RWPE1 (cell line): ENCODE measurements at regions not wholly inside any gene's neighbourhood (a gene's known extent, or its start where the extent isn't known, plus 50 kb on each side); places are given as distances from the start of the nearest gene placed in this dataset.

Experiments
- CTCF ChIA-PET: fragments of 350-600 bp; sonication (Branson Sonifier 250); formaldehyde crosslinking; extraction: SDS; loops from one replicate; lab custom pipeline; 2021; lab: Yijun Ruan, JAX
- POLR2A ChIA-PET: fragments of 400-600 bp; formaldehyde crosslinking; extraction: SDS; loops from one replicate; lab custom pipeline; 2020; ENCODE audit warnings: antibody characterized with exemption; ENCODE audit not compliant: low non-redundant PET; lab: Yijun Ruan, JAX
- DNase-seq: peaks from one replicate; pipeline ENCODE4 v3.0.0; 2012; ENCODE audit warnings: low spot score
- H3K27ac ChIP-seq: fragments of 450-650 bp; 2 replicates; pipeline ENCODE4 v1.5.1; 2017
- TF ChIP-seq, protein P1 (sequence below): fragments of 450-650 bp; conservative IDR thresholded peaks from 2 replicates; pipeline ENCODE4 v1.5.1; 2017; ENCODE audit warnings: low read depth, mild to moderate bottlenecking

DNA sequence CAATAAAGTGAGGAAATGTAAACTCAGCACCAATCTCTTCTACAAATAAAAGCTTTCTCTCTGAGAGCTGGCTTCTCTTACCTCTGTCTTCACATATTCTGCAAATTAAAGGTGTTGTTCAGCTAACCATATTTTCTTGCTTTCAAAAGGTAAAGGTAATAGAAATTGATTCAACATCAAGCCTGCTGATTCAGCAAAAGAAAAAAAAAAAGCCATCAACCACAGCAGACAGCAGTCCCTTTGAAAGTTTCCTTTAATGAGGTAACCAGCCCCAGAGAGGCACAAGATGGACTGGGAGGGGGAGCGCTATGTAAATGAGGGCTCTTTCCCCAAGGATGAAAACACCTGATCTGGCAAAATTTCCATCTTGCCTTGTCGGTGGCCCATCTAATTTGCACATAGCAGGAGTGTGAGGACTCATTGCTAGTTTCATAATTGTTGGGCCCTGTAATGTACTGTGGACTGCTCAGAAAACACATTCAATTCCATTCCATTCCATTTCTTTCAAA is 154.9 kb upstream of the SOX11 start:
- TF ChIP-seq, protein P1, sequence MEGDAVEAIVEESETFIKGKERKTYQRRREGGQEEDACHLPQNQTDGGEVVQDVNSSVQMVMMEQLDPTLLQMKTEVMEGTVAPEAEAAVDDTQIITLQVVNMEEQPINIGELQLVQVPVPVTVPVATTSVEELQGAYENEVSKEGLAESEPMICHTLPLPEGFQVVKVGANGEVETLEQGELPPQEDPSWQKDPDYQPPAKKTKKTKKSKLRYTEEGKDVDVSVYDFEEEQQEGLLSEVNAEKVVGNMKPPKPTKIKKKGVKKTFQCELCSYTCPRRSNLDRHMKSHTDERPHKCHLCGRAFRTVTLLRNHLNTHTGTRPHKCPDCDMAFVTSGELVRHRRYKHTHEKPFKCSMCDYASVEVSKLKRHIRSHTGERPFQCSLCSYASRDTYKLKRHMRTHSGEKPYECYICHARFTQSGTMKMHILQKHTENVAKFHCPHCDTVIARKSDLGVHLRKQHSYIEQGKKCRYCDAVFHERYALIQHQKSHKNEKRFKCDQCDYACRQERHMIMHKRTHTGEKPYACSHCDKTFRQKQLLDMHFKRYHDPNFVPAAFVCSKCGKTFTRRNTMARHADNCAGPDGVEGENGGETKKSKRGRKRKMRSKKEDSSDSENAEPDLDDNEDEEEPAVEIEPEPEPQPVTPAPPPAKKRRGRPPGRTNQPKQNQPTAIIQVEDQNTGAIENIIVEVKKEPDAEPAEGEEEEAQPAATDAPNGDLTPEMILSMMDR = no peak
- H3K27ac ChIP-seq = no peak overlapping the region
- POLR2A ChIA-PET = no interaction called here
- DNase-seq = no peak
- CTCF ChIA-PET = no interaction called here

DNA sequence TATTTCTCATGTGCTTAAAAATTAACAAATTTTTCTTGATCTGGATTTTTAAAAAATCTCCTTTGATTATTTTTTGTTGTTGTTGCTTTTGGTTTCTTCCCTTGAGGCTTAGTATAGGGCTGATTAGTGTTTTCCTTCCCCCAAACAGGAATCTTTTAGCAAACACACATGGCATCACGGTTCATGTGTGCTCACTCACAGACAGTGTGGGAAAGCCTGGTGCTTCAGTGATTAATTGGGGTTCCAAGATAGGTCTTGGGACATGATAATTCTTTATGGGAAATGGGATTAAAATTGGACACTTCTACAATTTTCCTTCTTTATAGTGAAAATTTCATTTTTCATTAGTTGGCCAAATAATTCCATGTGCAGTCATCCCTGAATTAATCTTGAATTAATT is 153.9 kb upstream of the SOX11 start:
- DNase-seq = no peak
- CTCF ChIA-PET = no interaction called here
- no peak overlapping the region for H3K27ac ChIP-seq
- POLR2A ChIA-PET = no interaction called here
- TF ChIP-seq, protein P1 = no peak

DNA sequence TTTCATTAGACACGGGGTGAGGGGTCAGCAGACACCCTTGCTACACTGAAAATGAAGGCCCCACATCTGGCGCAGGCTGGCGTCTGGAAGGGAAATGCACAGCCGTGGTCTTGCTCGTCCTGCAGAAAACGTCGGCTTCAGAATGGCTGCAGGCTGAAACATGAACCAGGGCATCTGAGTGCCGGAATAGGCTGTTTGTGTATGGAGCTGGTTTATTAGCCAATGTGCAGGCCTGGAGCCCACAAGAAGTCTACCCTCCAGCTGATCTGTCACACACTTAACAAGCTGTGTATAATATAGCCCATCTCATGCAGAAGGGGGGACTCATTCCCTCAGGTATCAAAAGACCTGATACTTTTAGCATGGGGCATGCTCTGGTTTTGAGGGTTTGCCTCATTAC is 153.4 kb upstream of the SOX11 start:
- ChIA-PET POLR2A (no interaction called here), CTCF (no interaction called here)
- no peak overlapping the region for H3K27ac ChIP-seq
- TF ChIP-seq, protein P1 = no peak
- DNase-seq = no peak

DNA sequence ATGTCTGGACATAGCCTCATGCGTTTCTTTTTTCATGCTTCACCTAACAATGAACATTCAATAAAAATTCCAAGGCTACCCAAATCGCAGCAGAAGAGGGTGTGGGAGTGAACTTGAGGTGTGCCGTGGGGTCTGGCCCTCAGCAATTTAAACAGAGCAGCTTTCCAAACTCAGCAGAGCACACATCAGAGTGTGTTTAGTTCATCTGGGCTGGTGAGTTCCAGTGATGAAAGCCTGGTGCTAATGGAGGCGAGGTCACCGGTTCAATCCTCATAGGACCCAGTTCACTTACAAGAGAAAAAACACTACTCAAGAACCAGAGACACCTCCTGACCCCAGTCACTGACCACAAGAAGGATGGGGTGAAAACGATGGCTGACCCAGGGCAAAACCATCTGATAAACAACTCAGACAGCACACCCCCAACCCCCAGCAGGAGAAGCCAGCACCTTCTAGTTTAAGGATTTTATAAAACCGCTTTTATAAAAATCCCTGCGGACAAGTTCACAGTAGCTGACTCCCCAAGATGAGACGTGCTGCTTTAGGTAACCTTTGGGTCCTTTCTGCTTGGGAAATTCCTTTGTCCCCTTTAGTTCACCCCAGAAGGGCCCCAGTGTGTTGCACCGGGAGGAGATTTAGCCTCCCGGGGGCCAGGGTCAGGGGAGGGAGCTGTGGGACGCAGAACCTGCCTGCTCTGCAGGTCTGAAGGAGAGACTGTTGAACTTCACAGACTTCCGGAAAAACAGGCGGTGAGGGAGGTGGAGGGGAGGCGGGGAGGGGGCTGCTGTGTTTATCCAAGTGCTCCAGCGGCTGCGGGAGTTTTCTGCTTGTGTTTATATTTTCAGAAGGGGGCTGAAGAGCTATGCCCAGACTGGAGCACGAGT is 152.7 kb upstream of the SOX11 start:
- TF ChIP-seq, protein P1 = no peak
- no peak overlapping the region for H3K27ac ChIP-seq
- ChIA-PET CTCF (no interaction called here), POLR2A (no interaction called here)
- no peak for DNase-seq

DNA sequence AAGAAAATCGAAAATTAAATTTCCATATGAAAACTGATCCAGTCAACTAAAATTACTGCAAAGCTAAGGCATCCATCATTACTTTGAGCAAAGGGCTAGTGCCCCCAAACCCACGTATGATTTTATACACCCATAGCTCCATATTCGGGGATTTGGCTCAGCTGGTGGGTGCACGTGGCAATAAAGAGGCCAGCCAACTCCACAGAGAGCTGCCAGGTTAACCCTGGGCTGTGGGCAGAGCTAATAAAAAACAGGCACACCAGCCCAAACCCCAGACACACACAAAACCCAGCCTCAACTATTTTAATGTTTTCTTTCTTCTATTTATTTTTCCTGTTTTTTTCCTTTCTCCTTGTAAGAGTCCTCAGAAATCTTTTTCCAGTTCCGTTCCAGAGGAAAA is 151.3 kb upstream of the SOX11 start:
- POLR2A ChIA-PET = no interaction called here
- TF ChIP-seq, protein P1 = no peak

DNA sequence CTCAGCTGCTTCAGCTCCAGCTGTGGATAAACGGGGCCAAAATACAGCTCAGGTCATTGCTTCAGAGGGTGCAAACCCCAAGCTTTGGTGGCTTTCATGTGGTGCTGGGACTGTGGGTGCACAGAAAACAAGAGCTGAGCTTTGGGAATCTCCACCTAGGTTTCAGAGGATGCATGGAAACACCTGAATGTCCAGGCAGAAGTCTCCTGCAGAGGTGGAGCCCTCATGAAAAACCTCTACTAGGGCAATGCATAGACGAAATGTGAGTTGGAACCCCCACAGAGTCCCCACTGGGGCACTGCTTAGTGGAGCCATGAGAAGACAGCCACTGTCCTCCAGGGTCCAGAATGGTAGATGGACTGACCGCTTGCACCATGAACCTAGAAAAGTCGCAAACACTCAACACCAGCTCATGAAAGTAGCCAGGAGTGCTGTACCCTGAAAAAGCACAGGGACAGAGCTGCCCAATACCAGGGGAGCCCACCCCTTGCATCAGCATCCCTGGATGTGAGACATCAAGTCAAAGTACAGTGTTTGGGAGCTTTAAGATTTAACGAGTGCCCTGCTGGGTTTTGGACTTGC is 147.9 kb upstream of the SOX11 start:
- POLR2A ChIA-PET = no interaction called here
- TF ChIP-seq, protein P1 = no peak
- DNase-seq = no peak
- no peak overlapping the region for H3K27ac ChIP-seq
- CTCF ChIA-PET = no interaction called here

More for the DNA sequence above, 151.3 kb upstream of the SOX11 start:
- DNase-seq = no peak
- no peak overlapping the region for H3K27ac ChIP-seq
- CTCF ChIA-PET = interaction anchor here (0.7 kb wide), 1 partner anchor 8 kb away, joined by 3 read pairs; no protein-coding TSS in a partner anchor
